ENCODE measurements at regions not wholly inside any gene's neighbourhood (a gene's known extent, or its start where the extent isn't known, plus 50 kb on each side); places are given as distances from the start of the nearest gene placed in this dataset.

DNA sequence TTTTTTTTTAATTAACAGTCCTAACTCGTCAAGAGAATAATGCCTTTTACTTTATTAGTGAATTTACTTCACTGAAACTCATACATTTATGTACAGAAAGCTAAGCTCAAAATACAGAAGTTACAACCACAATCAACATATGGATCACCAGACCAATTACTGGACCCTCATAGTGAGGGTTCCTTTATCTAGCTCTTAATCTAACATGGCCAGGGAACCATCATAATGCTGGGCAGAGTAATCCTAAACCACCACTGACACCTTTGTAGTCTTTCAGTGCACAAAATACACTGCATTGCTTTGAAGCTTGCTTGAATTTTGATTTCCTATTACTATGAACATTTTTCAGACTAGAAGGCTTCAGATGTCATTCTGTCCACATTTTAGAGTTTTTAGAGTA lies 1406.6 kb upstream of the PCDH9 start:
- TF ChIP-seq, protein P1, sequence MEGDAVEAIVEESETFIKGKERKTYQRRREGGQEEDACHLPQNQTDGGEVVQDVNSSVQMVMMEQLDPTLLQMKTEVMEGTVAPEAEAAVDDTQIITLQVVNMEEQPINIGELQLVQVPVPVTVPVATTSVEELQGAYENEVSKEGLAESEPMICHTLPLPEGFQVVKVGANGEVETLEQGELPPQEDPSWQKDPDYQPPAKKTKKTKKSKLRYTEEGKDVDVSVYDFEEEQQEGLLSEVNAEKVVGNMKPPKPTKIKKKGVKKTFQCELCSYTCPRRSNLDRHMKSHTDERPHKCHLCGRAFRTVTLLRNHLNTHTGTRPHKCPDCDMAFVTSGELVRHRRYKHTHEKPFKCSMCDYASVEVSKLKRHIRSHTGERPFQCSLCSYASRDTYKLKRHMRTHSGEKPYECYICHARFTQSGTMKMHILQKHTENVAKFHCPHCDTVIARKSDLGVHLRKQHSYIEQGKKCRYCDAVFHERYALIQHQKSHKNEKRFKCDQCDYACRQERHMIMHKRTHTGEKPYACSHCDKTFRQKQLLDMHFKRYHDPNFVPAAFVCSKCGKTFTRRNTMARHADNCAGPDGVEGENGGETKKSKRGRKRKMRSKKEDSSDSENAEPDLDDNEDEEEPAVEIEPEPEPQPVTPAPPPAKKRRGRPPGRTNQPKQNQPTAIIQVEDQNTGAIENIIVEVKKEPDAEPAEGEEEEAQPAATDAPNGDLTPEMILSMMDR (IDR thresholded peaks at IDR 0.05): no peak
- TF ChIP-seq POLR2A (IDR thresholded peaks at IDR 0.05): no peak

Data from lower leg skin (tissue), 3 donors.